Stimulated activated CD4-positive, alpha-beta T cell treated with anti-CD3 and anti-CD28 coated beads, Interleukin-15, amount 100 ng/mL, for 24 hours (primary cell): ENCODE measurements at regions not wholly inside any gene's neighbourhood (a gene's known extent, or its start where the extent isn't known, plus 50 kb on each side); places are given as distances from the start of the nearest gene placed in this dataset.
"Not testable (repeated sequence)": the region's sequence is repeated elsewhere in the genome, so short reads cannot be mapped to it uniquely, and the experiment has no call there.

Source experiments
- DNase-seq: peaks from one replicate; pipeline ENCODE4 v3.0.0-alpha.2; 2020

GRCh38 chr2:62325398-62325797 is 129.5 kb downstream of the B3GNT2 start:
- DNase-seq, result no peak

GRCh38 chr2:62321380-62322289 is 125.7 kb downstream of the B3GNT2 start:
- no peak for DNase-seq

GRCh38 chr2:62320657-62321357 is 124.9 kb downstream of the B3GNT2 start:
- DNase-seq, result no peak

- not testable (repeated sequence) for DNase-seq
Observed at GRCh38 chr2:62320137-62320536, 124.2 kb downstream of the B3GNT2 start.

GRCh38 chr2:62319070-62319469 is 123.2 kb downstream of the B3GNT2 start:
- no peak for DNase-seq

GRCh38 chr2:62315476-62315875 is 119.6 kb downstream of the B3GNT2 start:
- no peak for DNase-seq

- no peak for DNase-seq
Observed at GRCh38 chr2:62314291-62314690, 118.4 kb downstream of the B3GNT2 start.

- DNase-seq, result peak; percentile 32
Observed at GRCh38 chr2:62313449-62314227, 117.7 kb downstream of the B3GNT2 start.

- DNase-seq, result peak; percentile 47
Observed at GRCh38 chr2:62309465-62310091, 113.7 kb downstream of the B3GNT2 start.

GRCh38 chr2:62309081-62309464 is 113.2 kb downstream of the B3GNT2 start:
- no peak for DNase-seq

- DNase-seq, result no peak
Observed at GRCh38 chr2:62307469-62308389, 111.8 kb downstream of the B3GNT2 start.

GRCh38 chr2:62306751-62307468 is 111.0 kb downstream of the B3GNT2 start:
- DNase-seq, result peak; percentile 51

GRCh38 chr2:62305421-62306176 is 109.7 kb downstream of the B3GNT2 start:
- DNase-seq, result peak; percentile 80

GRCh38 chr2:62304429-62305417 is 108.8 kb downstream of the B3GNT2 start:
- peak; percentile 71 for DNase-seq

- DNase-seq, result no peak
Observed at GRCh38 chr2:62303788-62304187, 107.9 kb downstream of the B3GNT2 start.

- DNase-seq, result no peak
Observed at GRCh38 chr2:62302631-62303435, 106.9 kb downstream of the B3GNT2 start.

- DNase-seq, result no peak
Observed at GRCh38 chr2:62300925-62301324, 105.0 kb downstream of the B3GNT2 start.

- DNase-seq, result no peak
Observed at GRCh38 chr2:62297624-62298010, 101.7 kb downstream of the B3GNT2 start.
